Endothelial cell of umbilical vein (primary cell): ENCODE measurements at regions not wholly inside any gene's neighbourhood (a gene's known extent, or its start where the extent isn't known, plus 50 kb on each side); places are given as distances from the start of the nearest gene placed in this dataset.

Source experiments
- BruUV-seq: library from RNA; stranded (reverse); fragments of 400-500 nt; replicated peaks from 2 replicates; lab custom pipeline; 2021; lab: Mats Ljungman, UMichigan
- CTCF ChIA-PET: fragments of 300-600, 350-600 bp; sonication (Branson Sonifier 250); formaldehyde crosslinking; loops from one replicate; lab custom pipeline; 2021; ENCODE audit warnings: antibody characterized with exemption, inconsistent platforms; lab: Charles Lee
- POLR2A ChIA-PET: fragments of 300-600, 350-600 bp; sonication (Branson Sonifier 250); formaldehyde crosslinking; loops from one replicate; lab custom pipeline; 2021; ENCODE audit warnings: antibody characterized with exemption, inconsistent platforms; lab: Charles Lee
- DNase-seq: peaks from one replicate; pipeline ENCODE4 v3.0.0-alpha.2; 2011; ENCODE audit warnings: low read depth, low spot score
- FAIRE-seq: peaks from 2 replicates; lab custom pipeline; 2011; peaks lifted over from hg19 to GRCh38; lab: Jason Lieb, UNC
- H2AFZ ChIP-seq: 2 replicates; pipeline ENCODE4 v1.6.0; 2012; ENCODE audit warnings: low read depth, low read length, control low read depth, inconsistent platforms
- H3K27ac ChIP-seq: 2 replicates; pipeline ENCODE4 v1.5.1; 2011; ENCODE audit warnings: low read depth, mild to moderate bottlenecking, control low read depth, low read length, moderate library complexity; ENCODE audit not compliant: insufficient read depth
- H3K27me3 ChIP-seq, 2 experiments: 2 replicates each; pipeline versions ENCODE4 v1.6.0 to v1.6.1; 2011; ENCODE audit warnings: low read length in 2 of 2, mixed read lengths in 1 of 2; ENCODE audit not compliant: control insufficient read depth in 2 of 2, insufficient read depth in 2 of 2
- H3K36me3 ChIP-seq, 2 experiments: 2 replicates in 1 of 2; 3 replicates in 1 of 2; pipeline ENCODE4 v1.5.1; 2011; ENCODE audit warnings: low read length in 2 of 2, mild to moderate bottlenecking in 1 of 2, moderate library complexity in 1 of 2; ENCODE audit not compliant: control insufficient read depth in 2 of 2, insufficient read depth in 2 of 2; ENCODE audit errors: extremely low read depth in 1 of 2
- H3K4me1 ChIP-seq: 3 replicates; pipeline ENCODE4 v1.5.1; 2011; ENCODE audit warnings: mild to moderate bottlenecking, low read length; ENCODE audit not compliant: control insufficient read depth, insufficient read depth; ENCODE audit errors: extremely low read depth
- H3K4me2 ChIP-seq: 2 replicates; pipeline ENCODE4 v1.6.1; 2011; ENCODE audit warnings: low read length, control low read depth, mixed read lengths; ENCODE audit not compliant: insufficient read depth
- H3K4me3 ChIP-seq, 3 experiments: fragments of 200-600 bp in 1 of 3; sonication (generic), shearing (Covaris generic) in 1 of 3; replicated peaks in 1 of 3; 2 replicates each; pipeline ENCODE4 v1.5.1; 2011 to 2016; ENCODE audit warnings: control low read depth in 3 of 3, low read length in 3 of 3, mild to moderate bottlenecking in 2 of 3, inconsistent platforms in 1 of 3, low read depth in 1 of 3, moderate library complexity in 1 of 3; ENCODE audit not compliant: insufficient read depth in 1 of 3
- H3K79me2 ChIP-seq: 2 replicates; pipeline ENCODE4 v1.6.0; 2012; ENCODE audit warnings: low read length, inconsistent platforms; ENCODE audit not compliant: control insufficient read depth, insufficient read depth
- H3K9ac ChIP-seq: replicated peaks from 2 replicates; pipeline ENCODE3; 2011; ENCODE audit warnings: low read length, control low read depth; ENCODE audit not compliant: insufficient read depth; ENCODE audit errors: extremely low read depth
- H3K9me1 ChIP-seq: replicated peaks from 3 replicates; pipeline ENCODE4 v1.6.0; 2011; ENCODE audit warnings: mild to moderate bottlenecking, low read length; ENCODE audit not compliant: control insufficient read depth, insufficient read depth; ENCODE audit errors: extremely low read depth
- H3K9me3 ChIP-seq: replicated peaks from 2 replicates; pipeline ENCODE4 v1.5.1; 2012; ENCODE audit warnings: low read length, inconsistent platforms; ENCODE audit not compliant: control insufficient read depth, insufficient read depth
- H4K20me1 ChIP-seq: replicated peaks from 2 replicates; pipeline ENCODE3; 2011; ENCODE audit warnings: mild to moderate bottlenecking, low read length; ENCODE audit not compliant: control insufficient read depth, insufficient read depth; ENCODE audit errors: extremely low read depth
- CTCF ChIP-seq, 2 donors: IDR thresholded peaks; 1 replicate in 1 of 2; 2 replicates in 1 of 2; pipeline ENCODE4 v1.5.1; 2011; ENCODE audit warnings: low read length in 2 of 2, mild to moderate bottlenecking in 2 of 2, moderate library complexity in 2 of 2, control low read depth in 1 of 2, inconsistent platforms in 1 of 2, low read depth in 1 of 2; ENCODE audit not compliant: insufficient read depth in 1 of 2; ENCODE audit errors: extremely low read depth in 1 of 2
- EZH2 ChIP-seq: IDR thresholded peaks from 2 replicates; pipeline ENCODE4 v1.6.1; 2012; ENCODE audit warnings: borderline replicate concordance, low read depth, mild to moderate bottlenecking, moderate library complexity, low read length, inconsistent platforms; ENCODE audit not compliant: severe bottlenecking
- FOS ChIP-seq: IDR thresholded peaks from 2 replicates; pipeline ENCODE4 v1.6.1; 2011; ENCODE audit warnings: mild to moderate bottlenecking, low read length, moderate library complexity, borderline replicate concordance; ENCODE audit not compliant: insufficient read depth
- GATA2 ChIP-seq: IDR thresholded peaks from 2 replicates; pipeline ENCODE4 v1.7.0; 2011; ENCODE audit warnings: low read depth, mild to moderate bottlenecking, moderate library complexity, mixed read lengths, low read length; ENCODE audit not compliant: insufficient read length, insufficient read depth
- JUN ChIP-seq: IDR thresholded peaks from 2 replicates; pipeline ENCODE4 v1.6.1; 2011; ENCODE audit warnings: borderline replicate concordance, low read depth; ENCODE audit not compliant: insufficient read length, insufficient read depth
- MAX ChIP-seq: IDR thresholded peaks from 2 replicates; pipeline ENCODE4 v1.6.1; 2011; ENCODE audit not compliant: insufficient read depth, insufficient read length
- MYC ChIP-seq: IDR thresholded peaks from one replicate; pipeline ENCODE4 v1.6.1; 2011; ENCODE audit warnings: mild to moderate bottlenecking, low read depth, low read length
- POLR2A ChIP-seq: IDR thresholded peaks from 2 replicates; pipeline ENCODE4 v1.6.1; 2012; ENCODE audit warnings: low read depth, mild to moderate bottlenecking, control low read depth, low read length
- POLR2AphosphoS5 ChIP-seq: IDR thresholded peaks from 2 replicates; pipeline ENCODE4 v1.6.1; 2012; ENCODE audit warnings: low read depth, mild to moderate bottlenecking, control low read depth, low read length, moderate library complexity; ENCODE audit not compliant: insufficient read depth
- dilution Hi-C: fragments of 300-500 bp; cut with MboI; formaldehyde crosslinking; loops from one replicate; pipeline ENCODE4 v1.15.0; 2019; ENCODE audit warnings: low sequenced_read_pairs; ENCODE audit not compliant: extremely low pct_ligation_motif_present
- intact Hi-C: fragments of 100-400 bp; cut with micrococcal nuclease; formaldehyde crosslinking; loops from one replicate; pipeline ENCODE4 v1.10.0; 2022

GRCh38 chr12:106004289-106004688 is 134.5 kb downstream of the NUAK1 start:
- Histone ChIP-seq H3K27ac (no peak overlapping the region), H3K79me2 (no peaks in the 10 kb centered on the region), H3K4me1 (no peaks in the 10 kb centered on the region), H4K20me1 (no peaks in the 10 kb centered on the region), H3K9me1 (no peaks in the 10 kb centered on the region), H2AFZ (no peak overlapping the region), H3K9me3 (no peaks in the 10 kb centered on the region), H3K27me3 (no peaks in the 10 kb centered on the region), H3K4me2 (no peak overlapping the region), H3K9ac (no peak overlapping the region), H3K4me3 (no peak overlapping the region), H3K36me3 (no peaks in the 10 kb centered on the region)
- dilution Hi-C loops (no loop called here), intact Hi-C loops (no loop called here)
- TF ChIP-seq POLR2AphosphoS5 (no peak), CTCF (IDR thresholded peaks at IDR 0.05; ENCODE audit: extremely low read depth in 1 of 2, insufficient read depth in 1 of 2, low read depth in 1 of 2, low read length in 2 of 2) (no peak), EZH2 (no peak), POLR2A (no peak), MAX (no peak), FOS (no peak), JUN (no peak), MYC (no peak), GATA2 (no peak)
- ChIA-PET CTCF (interaction anchor here (1.2 kb wide), 1 partner anchor 11 kb away, joined by 3 read pairs; no protein-coding TSS in a partner anchor), POLR2A (no interaction called here)
- BruUV-seq = no TSS peak
- DNase-seq (no peak), FAIRE-seq (no peak)
